ENCODE measurements at regions not wholly inside any gene's neighbourhood (a gene's known extent, or its start where the extent isn't known, plus 50 kb on each side); places are given as distances from the start of the nearest gene placed in this dataset.
"Not testable (repeated sequence)": the region's sequence is repeated elsewhere in the genome, so short reads cannot be mapped to it uniquely, and the experiment has no call there.

- TF ChIP-seq CTCF (IDR thresholded peaks at IDR 0.05; ENCODE audit: low read length); EZH2 (IDR thresholded peaks at IDR 0.05; ENCODE audit: borderline replicate concordance, low read length): not testable (repeated sequence)
Measured at GRCh38 chr2:106330384-106331261, 136.5 kb upstream of the UXS1 start.

Measured in OCI-LY1 (cell line).